OCI-LY7 (cell line): ENCODE measurements at regions not wholly inside any gene's neighbourhood (a gene's known extent, or its start where the extent isn't known, plus 50 kb on each side); places are given as distances from the start of the nearest gene placed in this dataset.

Source experiments
- BruUV-seq: library from RNA; stranded (reverse); fragments of 400-500 nt; replicated peaks from 2 replicates; lab custom pipeline; 2021; lab: Mats Ljungman, UMichigan
- CTCF ChIA-PET: fragments of 300-600 bp; sonication (Branson Sonifier 250); formaldehyde crosslinking; loops from one replicate; lab custom pipeline; 2022; ENCODE audit warnings: antibody characterized with exemption; ENCODE audit not compliant: unreplicated experiment; lab: Charles Lee
- POLR2A ChIA-PET: fragments of 300-600 bp; sonication (Branson Sonifier 250); formaldehyde crosslinking; loops from one replicate; lab custom pipeline; 2022; ENCODE audit warnings: antibody characterized with exemption; lab: Charles Lee
- DNase-seq: peaks from one replicate; pipeline ENCODE4 v3.0.0-alpha.2; 2015; ENCODE audit warnings: low spot score
- H2AFZ ChIP-seq: fragments of 200-600 bp; sonication (generic), shearing (Covaris generic); 2 replicates; pipeline ENCODE4 v1.6.1; 2014; ENCODE audit warnings: mild to moderate bottlenecking, antibody characterized with exemption, low read length, moderate library complexity
- H3K27ac ChIP-seq: fragments of 200-600 bp; sonication (generic); 2 replicates; pipeline ENCODE4 v1.5.1; 2014; ENCODE audit warnings: mixed run types, low read depth, mild to moderate bottlenecking, moderate library complexity, low read length, inconsistent platforms; ENCODE audit not compliant: poor library complexity, severe bottlenecking
- H3K36me3 ChIP-seq: fragments of 200-600 bp; sonication (generic); 2 replicates; pipeline ENCODE4 v1.6.1; 2014; ENCODE audit warnings: mild to moderate bottlenecking, antibody characterized with exemption, low read length, moderate library complexity, mixed read lengths; ENCODE audit not compliant: insufficient read depth
- H3K4me1 ChIP-seq: fragments of 200-600 bp; sonication (generic); 2 replicates; pipeline ENCODE4 v1.5.1; 2014; ENCODE audit warnings: mild to moderate bottlenecking, low read length; ENCODE audit not compliant: insufficient read depth, poor library complexity, severe bottlenecking
- H3K4me2 ChIP-seq: fragments of 200-600 bp; sonication (generic); 2 replicates; pipeline ENCODE4 v1.6.1; 2014; ENCODE audit warnings: mild to moderate bottlenecking, low read length
- H3K4me3 ChIP-seq: fragments of 200-600 bp; sonication (generic); 2 replicates; pipeline ENCODE4 v1.5.1; 2014; ENCODE audit warnings: mild to moderate bottlenecking, low read depth, low read length; ENCODE audit not compliant: poor library complexity, severe bottlenecking
- H3K79me2 ChIP-seq: fragments of 200-600 bp; sonication (generic); 2 replicates; pipeline ENCODE4 v1.6.1; 2016; ENCODE audit warnings: low read depth, mild to moderate bottlenecking, low read length, moderate library complexity, mixed read lengths; ENCODE audit not compliant: insufficient read depth
- H3K9me2 ChIP-seq: fragments of 200-600 bp; sonication (generic); 2 replicates; pipeline ENCODE4 v1.6.1; 2016; ENCODE audit warnings: mild to moderate bottlenecking, low read length, mixed read lengths; ENCODE audit not compliant: insufficient read depth
- H3K9me3 ChIP-seq: fragments of 200-600 bp; sonication (generic); 2 replicates; pipeline ENCODE4 v1.6.1; 2014; ENCODE audit warnings: mild to moderate bottlenecking, mixed run types, low read length, mixed read lengths
- H4K20me1 ChIP-seq: fragments of 200-600 bp; sonication (generic); 2 replicates; pipeline ENCODE4 v1.6.1; 2014; ENCODE audit warnings: mild to moderate bottlenecking, antibody characterized with exemption, low read length, moderate library complexity, mixed read lengths; ENCODE audit not compliant: insufficient read depth
- CTCF ChIP-seq: fragments of 200-600 bp; sonication (generic); conservative IDR thresholded peaks from 2 replicates; pipeline ENCODE4 v1.5.1; 2014; ENCODE audit warnings: mild to moderate bottlenecking, antibody characterized with exemption, low read length, moderate library complexity, mixed read lengths
- EZH2phosphoT487 ChIP-seq: fragments of 200-600 bp; sonication (generic); IDR thresholded peaks from 2 replicates; pipeline ENCODE4 v1.6.1; 2018; ENCODE audit warnings: low read depth, borderline replicate concordance, mild to moderate bottlenecking, mixed run types, antibody characterized with exemption, low read length, moderate library complexity, mixed read lengths
- intact Hi-C: fragments of 100-400 bp; cut with micrococcal nuclease; formaldehyde crosslinking; loops from one replicate; pipeline ENCODE4 v1.10.0; 2022; ENCODE audit not compliant: unreplicated experiment

- no peak for DNase-seq
- no peak for TF ChIP-seq CTCF
- TF ChIP-seq EZH2phosphoT487: no peak
- Histone ChIP-seq H3K27ac (no peak overlapping the region), H3K9me3 (no peaks in the 10 kb centered on the region), H2AFZ (no peak overlapping the region), H3K9me2 (no peaks in the 10 kb centered on the region), H4K20me1 (no peaks in the 10 kb centered on the region), H3K4me2 (no peak overlapping the region), H3K4me1 (no peaks in the 10 kb centered on the region), H3K4me3 (no peak overlapping the region), H3K79me2 (no peaks in the 10 kb centered on the region), H3K36me3 (no peaks in the 10 kb centered on the region)
- BruUV-seq: no TSS peak
- ChIA-PET POLR2A (no interaction called here), CTCF (no interaction called here)
- intact Hi-C loops: no loop called here
These were observed 130.8 kb upstream of the HS6ST1 start for GRCh38 chr2:128449226-128450061.

GRCh38 chr2:128450211-128451024, 131.8 kb upstream of the HS6ST1 start:
- Histone ChIP-seq H4K20me1 (no peaks in the 10 kb centered on the region), H2AFZ (no peak overlapping the region), H3K4me1 (no peaks in the 10 kb centered on the region), H3K9me3 (no peaks in the 10 kb centered on the region), H3K36me3 (no peaks in the 10 kb centered on the region), H3K9me2 (no peaks in the 10 kb centered on the region), H3K27ac (no peak overlapping the region), H3K4me3 (no peak overlapping the region), H3K79me2 (no peaks in the 10 kb centered on the region), H3K4me2 (no peak overlapping the region)
- no TSS peak for BruUV-seq
- intact Hi-C loops: no loop called here
- no peak for TF ChIP-seq EZH2phosphoT487
- no peak for TF ChIP-seq CTCF
- DNase-seq: no peak
- ChIA-PET CTCF (interaction anchor here (0.6 kb wide), 1 partner anchor 491 kb away, joined by 3 read pairs; no protein-coding TSS in a partner anchor), POLR2A (no interaction called here)
